ENCODE measurements at regions not wholly inside any gene's neighbourhood (a gene's known extent, or its start where the extent isn't known, plus 50 kb on each side); places are given as distances from the start of the nearest gene placed in this dataset.

DNA sequence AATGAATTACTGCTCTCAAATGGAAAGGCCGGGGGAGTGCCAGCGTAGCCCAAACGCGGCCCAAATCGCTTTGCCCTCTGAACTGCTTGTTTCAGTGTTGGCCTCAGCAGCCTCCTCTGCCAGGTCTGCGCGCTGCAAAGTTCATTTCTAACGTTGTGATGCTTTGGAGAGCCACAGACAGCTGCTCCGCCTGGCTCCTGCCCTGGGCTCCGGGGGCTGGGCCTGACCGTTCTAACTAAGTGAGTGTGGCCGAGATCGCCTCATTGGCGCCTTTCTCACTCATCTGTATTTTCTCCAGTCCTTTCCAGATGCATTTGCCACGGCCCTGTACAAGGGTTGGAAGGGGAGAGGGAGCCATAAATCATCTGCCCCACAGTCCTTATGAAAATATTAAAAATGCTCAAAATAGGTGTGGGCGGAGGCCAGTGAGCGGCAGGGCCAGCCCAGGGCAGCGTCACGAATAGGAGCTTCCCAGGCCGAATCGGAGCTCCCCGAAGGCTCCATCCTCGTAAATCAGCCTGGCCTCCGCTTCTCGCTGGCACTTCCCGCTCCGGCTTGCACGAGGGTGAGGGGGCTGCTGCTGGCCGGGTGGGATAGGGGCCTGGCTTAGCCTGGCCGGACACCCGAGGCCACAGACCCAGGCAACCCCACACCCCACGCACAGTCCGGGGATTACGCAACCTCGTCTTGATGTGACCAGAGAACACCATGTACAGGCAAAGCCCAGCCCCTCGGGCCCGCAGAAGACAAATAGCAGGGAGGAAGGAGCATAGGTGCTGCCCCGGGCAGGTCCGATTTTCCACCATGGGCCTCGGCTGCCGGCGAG, 196.6 kb upstream of the DIO3 start:
- DNase-seq, result no peak

DNA sequence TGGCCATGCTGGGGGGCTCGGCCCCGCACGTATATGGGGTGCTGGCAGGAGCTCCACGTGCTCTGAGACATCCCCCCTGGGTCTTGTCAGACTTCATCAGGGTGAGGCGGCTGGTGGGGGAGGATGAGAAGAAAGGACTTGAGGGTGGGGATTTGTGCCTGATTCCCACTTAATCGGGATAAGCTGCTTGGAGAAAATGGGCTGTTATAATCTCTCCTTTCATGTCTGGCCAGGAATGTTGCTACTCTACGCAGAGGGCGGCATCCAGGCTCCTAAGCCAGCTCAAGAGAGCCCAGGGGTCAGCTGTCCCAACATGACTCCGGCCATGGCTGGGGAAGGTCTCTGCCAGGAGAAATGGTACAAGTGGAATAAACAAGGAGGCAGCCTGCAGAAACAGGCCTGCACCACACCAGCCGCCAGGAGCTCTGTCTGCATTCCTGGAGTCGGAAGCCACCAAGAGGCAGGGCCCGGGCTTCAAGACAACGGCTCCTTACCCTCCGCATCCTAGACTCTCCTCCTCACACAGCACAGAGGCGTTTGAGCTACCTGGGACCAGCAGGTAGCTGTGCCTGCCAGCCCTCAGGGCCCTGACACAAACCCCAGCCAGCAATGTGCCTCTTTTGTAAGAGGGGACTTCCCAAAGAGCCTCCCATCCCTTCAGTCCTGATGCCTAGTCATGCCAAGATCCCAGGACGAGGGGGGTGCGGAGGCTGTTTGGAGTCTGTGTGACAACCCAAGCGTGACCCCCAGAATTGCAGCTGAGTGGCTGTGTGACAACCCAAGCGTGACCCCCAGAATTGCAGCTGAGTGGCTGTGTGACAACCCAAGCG, 195.8 kb upstream of the DIO3 start:
- no peak for DNase-seq

- no peak for DNase-seq
These were observed 193.7 kb upstream of the DIO3 start for GRCh38 chr14:101367421-101368261.

GRCh38 chr14:101368629-101369028, 192.7 kb upstream of the DIO3 start:
- no peak for DNase-seq

- DNase-seq, result no peak
These were observed 191.9 kb upstream of the DIO3 start for GRCh38 chr14:101369194-101369915.

DNA sequence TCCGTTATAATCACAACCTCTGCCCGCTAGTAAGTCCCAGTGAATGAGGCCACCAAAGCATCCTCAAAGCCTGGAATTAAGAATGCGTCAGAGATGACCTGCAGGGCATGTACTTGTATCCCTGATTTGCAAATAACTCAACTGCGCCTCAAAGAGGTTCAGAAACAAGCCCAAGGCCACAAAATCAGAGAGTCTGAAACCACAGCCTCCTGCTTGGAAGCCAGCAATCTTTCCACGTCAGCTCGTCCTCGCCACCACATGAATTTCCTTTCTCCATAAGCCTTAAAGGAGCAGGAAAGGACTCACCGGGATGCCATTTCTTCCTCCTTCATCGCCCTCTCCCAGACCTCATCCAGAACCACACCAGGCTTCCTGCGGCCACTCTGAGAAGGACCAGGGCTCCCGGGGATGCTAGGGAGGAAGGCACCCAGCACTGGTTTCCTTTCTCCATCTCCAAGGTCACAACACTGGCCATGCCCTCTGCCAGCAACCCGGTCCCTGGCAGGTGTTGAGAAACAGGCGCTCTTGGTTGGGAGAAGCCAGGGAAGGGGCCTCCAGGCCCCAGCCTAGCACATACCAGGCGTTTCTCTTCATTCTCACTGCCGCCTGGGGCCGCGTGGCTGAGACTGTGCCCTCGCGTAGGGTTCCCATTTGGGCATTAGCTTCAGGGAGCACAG, 191.2 kb upstream of the DIO3 start:
- no peak for DNase-seq

GRCh38 chr14:101370593-101371569, 190.4 kb upstream of the DIO3 start:
- DNase-seq, result no peak

DNA sequence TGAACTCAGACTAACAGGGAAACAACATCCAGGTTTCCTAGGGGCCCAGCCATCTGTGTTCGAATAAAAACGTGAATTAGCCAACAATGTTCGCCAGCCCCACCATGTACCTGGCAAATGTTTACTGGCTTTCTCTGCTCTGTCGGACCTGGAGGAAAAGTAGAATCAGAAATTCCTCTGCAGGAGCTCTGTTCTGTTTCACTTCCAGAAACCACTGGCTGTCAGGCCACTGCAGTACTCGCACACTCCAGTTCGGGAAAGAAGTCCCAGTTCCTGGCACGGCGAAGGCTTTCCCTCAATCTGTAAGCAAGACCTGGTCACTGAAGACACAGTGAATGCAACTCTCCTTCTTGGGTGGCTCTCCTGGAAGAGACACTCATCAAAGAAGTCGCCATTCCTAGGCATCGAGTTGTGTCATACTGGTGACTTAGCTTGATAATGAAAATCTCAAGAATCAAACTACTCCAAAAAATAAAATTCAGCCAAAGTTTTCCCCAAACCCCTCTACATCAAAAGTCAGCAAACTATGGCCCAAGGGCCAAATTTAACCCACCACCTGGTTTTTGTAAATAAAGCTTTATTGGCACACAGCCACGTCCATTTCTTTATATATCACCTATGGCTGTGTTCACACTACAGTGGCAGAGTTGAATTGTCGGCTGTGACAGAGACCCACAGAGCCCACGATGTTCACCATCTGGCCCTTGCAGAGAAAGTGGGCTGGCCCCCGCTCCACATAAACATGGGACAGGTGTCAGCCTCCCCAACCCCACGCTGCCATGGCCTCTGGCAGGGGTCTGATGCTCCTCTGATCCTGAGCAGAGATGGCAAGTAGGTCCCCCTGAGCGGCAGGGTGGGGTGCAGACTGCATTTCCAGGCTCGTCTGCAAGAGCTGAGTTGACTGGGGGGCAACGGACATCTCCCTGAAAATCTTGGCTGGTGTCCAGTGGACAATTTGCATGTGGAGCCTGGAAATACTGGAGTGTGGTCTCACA, 189.2 kb upstream of the DIO3 start:
- no peak for DNase-seq

DNA sequence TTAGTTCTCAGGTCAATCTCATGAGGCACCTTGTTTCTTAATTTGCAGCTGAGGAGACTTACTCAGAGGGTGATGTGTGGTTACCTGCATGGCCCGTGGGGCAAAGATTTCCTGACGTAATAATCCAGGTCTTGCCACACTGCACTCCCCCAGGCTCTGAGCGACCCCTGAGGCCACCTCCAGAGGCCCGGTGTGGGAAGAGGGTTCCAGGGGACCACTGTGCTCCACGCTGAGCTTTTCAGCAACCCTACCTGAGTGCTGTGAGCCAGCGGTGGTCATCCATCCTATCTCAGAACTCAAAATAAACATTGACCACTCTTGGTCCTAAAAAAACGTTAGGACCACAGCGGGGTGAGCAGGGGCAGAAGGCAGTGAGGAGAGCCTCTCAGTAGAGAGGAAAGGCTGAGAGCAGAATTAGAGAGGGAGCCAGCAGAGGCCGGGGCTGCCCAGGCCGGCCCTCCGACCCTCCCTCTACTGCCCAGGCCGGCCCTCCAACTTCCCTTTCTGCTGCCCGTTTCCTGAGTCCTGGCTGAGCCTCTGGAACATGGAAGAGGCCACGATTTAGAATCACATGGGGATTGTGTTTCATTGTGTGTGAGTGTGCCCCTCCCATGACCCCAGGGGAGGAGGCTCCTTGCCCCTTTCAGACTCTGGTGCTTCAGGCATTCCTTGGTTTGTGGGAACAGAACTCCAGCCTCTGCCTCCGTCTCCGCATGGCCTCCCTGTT, 188.2 kb upstream of the DIO3 start:
- no peak for DNase-seq

GRCh38 chr14:101373690-101374295, 187.5 kb upstream of the DIO3 start:
- DNase-seq, result no peak

DNA sequence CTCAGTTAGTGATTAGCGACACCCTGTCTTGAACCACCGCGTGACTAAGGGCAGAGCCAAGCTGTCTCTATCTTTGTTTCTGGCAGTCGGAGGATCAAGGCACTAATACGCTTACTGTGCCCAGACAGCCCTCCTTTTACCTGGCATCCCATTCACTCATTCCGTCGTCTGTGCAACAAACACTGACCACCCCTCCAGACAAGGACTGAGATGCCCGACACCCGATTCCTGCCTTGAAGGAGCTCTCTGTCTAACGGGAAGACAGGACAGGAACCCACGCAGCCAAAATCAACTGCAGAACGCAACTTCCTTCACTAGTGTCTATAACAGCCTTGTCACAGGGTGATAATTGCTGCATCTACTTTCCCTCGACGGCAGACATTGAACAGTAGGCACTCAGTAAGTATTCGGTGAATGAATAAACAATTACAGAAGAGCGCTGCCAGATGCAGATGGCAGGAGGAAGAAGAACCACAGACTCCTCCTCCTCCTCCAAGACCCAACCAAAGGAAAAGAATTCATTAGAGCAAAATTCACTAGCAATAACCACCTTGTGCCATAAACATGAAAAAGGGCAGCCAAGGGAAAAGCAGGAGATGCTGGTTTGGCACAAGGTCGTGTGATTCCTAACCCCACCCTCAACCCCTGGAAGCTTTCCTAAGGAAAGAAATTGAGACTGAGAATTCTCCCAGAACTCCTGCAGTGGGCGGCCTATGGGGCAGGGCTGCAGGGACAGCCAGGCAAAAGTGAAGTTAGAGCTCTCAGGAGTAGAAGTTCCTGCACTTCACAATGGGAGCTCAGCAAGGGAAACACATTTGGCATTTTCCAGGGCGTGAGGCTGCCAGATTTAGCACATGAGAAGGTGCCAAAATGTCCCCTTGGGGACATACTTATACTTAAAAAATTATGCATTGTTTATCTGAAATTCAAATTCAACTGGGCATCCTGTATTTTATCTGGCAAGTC, 186.6 kb upstream of the DIO3 start:
- no peak for DNase-seq

DNA sequence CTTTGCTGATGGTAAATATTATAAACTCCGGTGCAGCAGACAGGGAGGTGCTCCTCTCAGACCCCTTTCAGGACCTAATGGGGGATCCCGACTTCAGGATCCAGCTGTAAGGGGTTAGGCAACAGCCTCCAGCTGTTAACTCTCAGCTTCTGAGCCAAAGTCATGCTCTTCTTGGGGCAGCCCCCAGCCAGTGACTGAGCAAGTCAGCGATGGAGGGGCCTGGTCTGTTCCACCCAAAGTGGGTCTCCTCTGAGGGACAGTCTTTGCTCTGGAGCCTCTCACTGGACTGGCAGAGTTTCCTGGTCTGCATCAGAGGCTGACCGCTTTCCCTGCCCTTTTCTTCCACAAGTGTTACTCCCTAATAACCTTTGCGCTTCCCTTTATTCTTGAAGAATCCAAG, 184.2 kb upstream of the DIO3 start:
- no peak for DNase-seq

DNA sequence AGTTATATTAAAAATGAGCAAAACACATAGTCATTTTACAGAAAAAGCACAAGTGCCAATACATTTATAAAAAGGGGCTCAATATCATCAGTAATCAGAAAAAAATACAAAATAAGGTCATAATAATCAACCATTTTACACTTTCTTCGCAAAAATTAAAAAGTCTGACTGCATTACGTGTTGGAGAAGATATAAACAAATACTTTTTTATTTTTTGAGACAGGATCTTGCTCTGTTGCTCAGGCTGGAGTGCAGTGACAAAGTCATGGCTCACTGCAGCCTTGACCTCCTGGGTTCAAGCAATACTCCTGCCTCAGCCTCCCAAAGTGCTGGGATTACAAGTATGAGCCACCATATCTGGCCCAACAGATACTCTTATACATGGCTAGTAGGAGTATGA, 181.5 kb upstream of the DIO3 start:
- DNase-seq, result no peak

DNA sequence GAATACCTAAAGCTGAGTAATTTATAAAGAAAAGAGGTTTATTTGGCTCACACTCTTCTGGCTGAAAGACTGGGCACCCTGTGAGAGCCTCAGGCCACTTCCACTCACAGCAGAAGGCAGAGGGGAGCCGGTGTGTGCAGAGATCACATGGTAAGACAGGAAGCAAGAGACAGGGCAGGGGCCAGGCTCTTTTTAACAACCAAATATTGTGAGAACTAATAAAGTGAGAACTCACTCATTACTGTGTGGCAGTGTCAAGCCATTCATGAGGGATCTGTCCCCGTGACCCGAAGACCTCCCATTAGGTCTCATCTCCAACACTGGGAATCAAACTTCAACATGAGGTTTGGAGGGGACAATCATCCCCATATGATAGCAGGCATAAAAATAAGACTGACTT, 180.8 kb upstream of the DIO3 start:
- no peak for DNase-seq

DNA sequence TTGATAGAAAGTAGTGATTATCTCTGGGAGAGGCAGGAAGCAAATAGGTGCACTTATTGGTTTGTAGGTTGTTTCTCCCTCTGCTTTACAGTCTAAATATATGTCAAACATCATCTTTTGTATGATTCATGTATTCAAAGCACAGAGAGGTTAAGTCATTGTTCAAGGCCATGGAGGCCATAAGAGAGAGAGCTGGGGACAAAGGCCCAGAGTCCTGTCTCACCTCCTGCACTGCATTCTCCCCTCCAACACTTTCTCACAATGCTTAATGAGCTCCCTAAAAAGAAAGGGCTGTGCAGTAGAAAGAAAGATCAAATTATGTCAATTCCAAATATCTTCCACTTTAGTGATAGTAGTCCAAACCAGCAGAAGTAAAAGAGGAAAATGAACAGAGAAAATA, 180.4 kb upstream of the DIO3 start:
- no peak for DNase-seq

GRCh38 chr14:101383737-101384338, 177.5 kb upstream of the DIO3 start:
- no peak for DNase-seq

DNA sequence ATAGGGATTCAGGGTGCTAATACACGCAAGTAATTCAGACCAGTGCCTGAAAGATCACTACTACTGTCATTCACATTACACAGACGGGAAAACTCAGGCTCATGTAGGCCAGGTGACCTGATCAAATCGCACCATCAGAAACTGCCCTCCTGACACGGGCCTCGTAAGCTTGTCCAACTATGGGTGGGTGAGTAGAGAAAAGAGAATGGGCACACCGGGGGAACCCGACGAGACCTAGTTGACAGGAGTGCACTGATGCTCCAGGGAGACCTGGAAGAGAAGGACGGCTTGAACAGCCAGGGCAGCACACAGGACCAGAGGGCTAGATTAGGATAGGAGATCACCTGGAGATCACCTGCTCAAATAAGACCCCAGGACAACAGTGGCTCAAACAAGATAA, 166.9 kb upstream of the DIO3 start:
- no peak for DNase-seq

Measured in NCI-H2081 treated with DMSO at 0.1 percent for 48 hours (cell line).